H1 (cell line): ENCODE measurements at regions not wholly inside any gene's neighbourhood (a gene's known extent, or its start where the extent isn't known, plus 50 kb on each side); places are given as distances from the start of the nearest gene placed in this dataset.

Source experiments
- CTCF ChIA-PET: fragments of 300-600 bp; sonication (Branson Sonifier 250); formaldehyde crosslinking; loops from one replicate; lab custom pipeline; 2021; ENCODE audit not compliant: partially characterized antibody; lab: Charles Lee
- POLR2A ChIA-PET: fragments of 300-600 bp; sonication (Branson Sonifier 250); formaldehyde crosslinking; loops from one replicate; lab custom pipeline; 2021; ENCODE audit warnings: inconsistent platforms; ENCODE audit not compliant: partially characterized antibody; lab: Charles Lee
- DNase-seq, 2 experiments: peaks; one replicate each; pipeline versions ENCODE4 v3.0.0 to v3.0.0-alpha.2; 2010 to 2022; ENCODE audit warnings: low spot score in 2 of 2, low read depth in 1 of 2, mixed read lengths in 1 of 2
- FAIRE-seq: peaks from 2 replicates; lab custom pipeline; 2011; peaks lifted over from hg19 to GRCh38; lab: Jason Lieb, UNC
- H2AFZ ChIP-seq: 2 replicates; pipeline ENCODE4 v1.8.1; 2012; ENCODE audit warnings: low read length, inconsistent platforms
- H2AK5ac ChIP-seq: 2 replicates; pipeline ENCODE4 v1.6.1; 2013; ENCODE audit warnings: low read depth, low read length
- H2BK120ac ChIP-seq: replicated peaks from 2 replicates; pipeline ENCODE3; 2013; ENCODE audit warnings: low read depth, low read length, inconsistent platforms
- H2BK12ac ChIP-seq: 2 replicates; pipeline ENCODE4 v1.6.1; 2013; ENCODE audit warnings: low read depth, low read length
- H2BK15ac ChIP-seq: 2 replicates; pipeline ENCODE4 v1.6.1; 2013; ENCODE audit warnings: low read length
- H2BK20ac ChIP-seq: 2 replicates; pipeline ENCODE4 v1.6.1; 2013; ENCODE audit warnings: low read length
- H2BK5ac ChIP-seq: 2 replicates; pipeline ENCODE4 v1.6.1; 2013; ENCODE audit warnings: low read depth, low read length
- H3K14ac ChIP-seq: 2 replicates; pipeline ENCODE4 v1.6.1; 2013; ENCODE audit warnings: inconsistent platforms; ENCODE audit not compliant: insufficient read length
- H3K18ac ChIP-seq: 2 replicates; pipeline ENCODE4 v1.6.1; 2013; ENCODE audit warnings: low read length; ENCODE audit errors: extremely low read depth
- H3K23ac ChIP-seq: 2 replicates; pipeline ENCODE4 v1.6.1; 2013; ENCODE audit warnings: inconsistent platforms; ENCODE audit not compliant: insufficient read length
- H3K23me2 ChIP-seq: 2 replicates; pipeline ENCODE4 v1.6.1; 2013; ENCODE audit warnings: low read depth, low read length
- H3K27ac ChIP-seq: 2 replicates; pipeline ENCODE4 v1.6.1; 2011; ENCODE audit warnings: low read depth, low read length, inconsistent platforms
- H3K27me3 ChIP-seq, 4 experiments: replicated peaks in 1 of 4; 1 replicate in 1 of 4; 2 replicates in 3 of 4; pipeline versions ENCODE4 v1.6.1 to v1.8.1; 2011 to 2013; ENCODE audit warnings: low read length in 3 of 4, mild to moderate bottlenecking in 3 of 4, inconsistent platforms in 2 of 4, mixed read lengths in 2 of 4, moderate library complexity in 1 of 4; ENCODE audit not compliant: control insufficient read depth in 3 of 4, insufficient read depth in 3 of 4; ENCODE audit errors: extremely low read depth in 1 of 4
- H3K36me3 ChIP-seq, 4 experiments: 2 replicates each; pipeline versions ENCODE4 v1.6.1 to v1.8.1; 2011 to 2013; ENCODE audit warnings: mild to moderate bottlenecking in 4 of 4, low read length in 3 of 4, moderate library complexity in 2 of 4, control low read depth in 1 of 4, inconsistent platforms in 1 of 4; ENCODE audit not compliant: insufficient read depth in 4 of 4, control insufficient read depth in 2 of 4
- H3K4ac ChIP-seq: replicated peaks from 2 replicates; pipeline ENCODE3; 2013; ENCODE audit warnings: low read length, low read depth, mixed read lengths, inconsistent platforms; ENCODE audit not compliant: insufficient read length
- H3K4me1 ChIP-seq, 4 experiments: replicated peaks in 1 of 4; 1 replicate in 1 of 4; 2 replicates in 3 of 4; pipeline versions ENCODE4 v1.6.1 to v1.8.1; 2011 to 2013; ENCODE audit warnings: low read length in 3 of 4, inconsistent platforms in 2 of 4, mixed read lengths in 1 of 4; ENCODE audit not compliant: insufficient read depth in 4 of 4, control insufficient read depth in 3 of 4
- H3K4me2 ChIP-seq, 2 experiments: 2 replicates each; pipeline versions ENCODE4 v1.6.1 to v1.8.1; 2011 to 2013; ENCODE audit warnings: low read depth in 2 of 2, low read length in 2 of 2, control low read depth in 1 of 2, inconsistent platforms in 1 of 2, mild to moderate bottlenecking in 1 of 2; ENCODE audit not compliant: insufficient read depth in 1 of 2
- H3K4me3 ChIP-seq, 4 experiments: fragments of 200-600, 300-600 bp in 1 of 4; sonication (generic), shearing (Covaris generic), sonication (Bioruptor Twin) in 1 of 4; 2 replicates each; pipeline versions ENCODE4 v1.5.1 to v1.8.1; 2011 to 2016; ENCODE audit warnings: low read length in 4 of 4, low read depth in 3 of 4, control low read depth in 2 of 4, inconsistent platforms in 2 of 4, mild to moderate bottlenecking in 2 of 4, mixed read lengths in 1 of 4, moderate library complexity in 1 of 4; ENCODE audit not compliant: insufficient read depth in 2 of 4; ENCODE audit errors: extremely low read depth in 1 of 4
- H3K56ac ChIP-seq: replicated peaks from 2 replicates; pipeline ENCODE3; 2013; ENCODE audit warnings: low read depth, mild to moderate bottlenecking, mixed read lengths, low read length, inconsistent platforms; ENCODE audit not compliant: insufficient read length
- H3K79me1 ChIP-seq: 2 replicates; pipeline ENCODE4 v1.6.1; 2013; ENCODE audit warnings: low read depth, low read length, control low read depth
- H3K79me2 ChIP-seq, 2 experiments: 2 replicates each; pipeline versions ENCODE4 v1.6.1 to v1.8.1; 2012 to 2013; ENCODE audit warnings: low read length in 2 of 2, mild to moderate bottlenecking in 2 of 2, inconsistent platforms in 1 of 2; ENCODE audit not compliant: insufficient read depth in 2 of 2, control insufficient read depth in 1 of 2
- H3K9ac ChIP-seq, 4 experiments: replicated peaks in 1 of 4; 1 replicate in 1 of 4; 2 replicates in 3 of 4; pipeline versions ENCODE4 v1.6.1 to v1.8.1; 2011 to 2013; ENCODE audit warnings: low read depth in 3 of 4, low read length in 3 of 4, control low read depth in 2 of 4, mild to moderate bottlenecking in 2 of 4, moderate library complexity in 2 of 4, inconsistent platforms in 1 of 4; ENCODE audit errors: extremely low read depth in 1 of 4
- H3K9me3 ChIP-seq, 2 experiments: 2 replicates each; pipeline versions ENCODE4 v1.6.1 to v1.8.1; 2012 to 2013; ENCODE audit warnings: mild to moderate bottlenecking in 2 of 2, moderate library complexity in 2 of 2, control low read depth in 1 of 2, inconsistent platforms in 1 of 2, low read depth in 1 of 2, low read length in 1 of 2, mixed read lengths in 1 of 2; ENCODE audit not compliant: insufficient read depth in 2 of 2
- H4K20me1 ChIP-seq, 2 experiments: replicated peaks in 1 of 2; 2 replicates each; pipeline versions ENCODE3 to v1.8.1; 2011 to 2013; ENCODE audit warnings: inconsistent platforms in 2 of 2, low read length in 2 of 2, mild to moderate bottlenecking in 1 of 2; ENCODE audit not compliant: insufficient read depth in 2 of 2, control insufficient read depth in 1 of 2
- H4K5ac ChIP-seq: 2 replicates; pipeline ENCODE4 v1.6.1; 2013; ENCODE audit warnings: low read length, low read depth, mixed read lengths, inconsistent platforms; ENCODE audit not compliant: insufficient read length
- H4K8ac ChIP-seq: 2 replicates; pipeline ENCODE4 v1.8.0; 2013; ENCODE audit warnings: mild to moderate bottlenecking, moderate library complexity, low read length, inconsistent platforms; ENCODE audit not compliant: insufficient read depth; ENCODE audit errors: extremely low read depth
- H4K91ac ChIP-seq: replicated peaks from 2 replicates; pipeline ENCODE3; 2013; ENCODE audit warnings: low read length, mixed read lengths, inconsistent platforms; ENCODE audit not compliant: insufficient read length
- CBX8 ChIP-seq: fragments of 300-800, 300-1000 bp; sonication (generic); IDR thresholded peaks from 2 replicates; pipeline ENCODE4 v1.7.1; 2016; ENCODE audit warnings: low read depth, low read length, borderline replicate concordance
- KDM1A ChIP-seq: fragments of 200-600, 300-600 bp; sonication (generic); IDR thresholded peaks from 2 replicates; pipeline ENCODE4 v1.7.1; 2016; ENCODE audit warnings: mild to moderate bottlenecking, low read length, borderline replicate concordance
- MAFK ChIP-seq: IDR thresholded peaks from 2 replicates; pipeline ENCODE4 v1.6.1; 2012; ENCODE audit warnings: low read depth, mild to moderate bottlenecking, improper control_type of control experiment, low read length
- RNF2 ChIP-seq: fragments of 200-900, 300-1000 bp; sonication (generic); IDR thresholded peaks from 2 replicates; pipeline ENCODE4 v1.7.1; 2016; ENCODE audit warnings: borderline replicate concordance, low read depth, mild to moderate bottlenecking, antibody characterized with exemption, low read length; ENCODE audit not compliant: poor library complexity, severe bottlenecking; ENCODE audit errors: missing control alignments
- SP2 ChIP-seq: IDR thresholded peaks from 2 replicates; pipeline ENCODE4 v1.6.1; 2012; ENCODE audit warnings: mild to moderate bottlenecking, low read length, inconsistent platforms
- YY1 ChIP-seq: IDR thresholded peaks from 2 replicates; pipeline ENCODE4 v1.6.1; 2011; ENCODE audit warnings: low read depth, mild to moderate bottlenecking, low read length

- no peak overlapping the region for H3K9ac ChIP-seq
- no peak overlapping the region for H2BK15ac ChIP-seq
- ChIA-PET POLR2A (no interaction called here), CTCF (interaction anchor here (2.5 kb wide), 1 partner anchor 15 kb away, joined by 11 read pairs; no protein-coding TSS in a partner anchor)
- H4K5ac ChIP-seq, result no peak overlapping the region
- H3K4me2 ChIP-seq, result no peak overlapping the region
- H3K9me3 ChIP-seq, result no peaks in the 10 kb centered on the region
- no peak overlapping the region for H2AK5ac ChIP-seq
- no peak overlapping the region for H3K56ac ChIP-seq
- H3K4ac ChIP-seq, result no peak overlapping the region
- no peak overlapping the region for H4K8ac ChIP-seq
- no peak overlapping the region for H2BK12ac ChIP-seq
- H3K79me1 ChIP-seq, result no peaks in the 10 kb centered on the region
- no peak overlapping the region for H2AFZ ChIP-seq
- no peaks in the 10 kb centered on the region for H4K20me1 ChIP-seq
- DNase-seq, result no peak
- no peak overlapping the region for H3K18ac ChIP-seq
- no peak overlapping the region for H3K23ac ChIP-seq
- no peaks in the 10 kb centered on the region for H3K36me3 ChIP-seq
- no peak overlapping the region for H3K4me3 ChIP-seq
- no peak overlapping the region for H2BK5ac ChIP-seq
- H3K14ac ChIP-seq, result no peak overlapping the region
- no peak overlapping the region for H3K27ac ChIP-seq
- no peak overlapping the region for H2BK120ac ChIP-seq
- no peak for FAIRE-seq
- H3K23me2 ChIP-seq, result no peaks in the 10 kb centered on the region
- H3K79me2 ChIP-seq, result no peaks in the 10 kb centered on the region
- no peak overlapping the region for H4K91ac ChIP-seq
- H3K27me3 ChIP-seq, result no peaks in the 10 kb centered on the region; a peak in 2 of 7 replicates
- TF ChIP-seq SP2 (no peak), RNF2 (no peak), KDM1A (no peak), MAFK (no peak), CBX8 (no peak), YY1 (no peak)
- TF ChIP-seq, all 59 proteins: peak for 0
- peaks cover 0 to 2% (median 0%) of the 10 kb centered on the region in 4 experiments; a peak in 1 of 7 replicates for H3K4me1 ChIP-seq
- H2BK20ac ChIP-seq, result no peak overlapping the region
Observed at GRCh38 chr1:34373912-34374311, 197.2 kb downstream of the C1orf94 start.
